Activated naive CD8-positive, alpha-beta T cell treated with anti-CD3 and anti-CD28 coated beads, Interleukin-2, amount 50 U/mL, for 24 hours (primary cell): ENCODE measurements at regions not wholly inside any gene's neighbourhood (a gene's known extent, or its start where the extent isn't known, plus 50 kb on each side); places are given as distances from the start of the nearest gene placed in this dataset.
"Not testable (repeated sequence)": the region's sequence is repeated elsewhere in the genome, so short reads cannot be mapped to it uniquely, and the experiment has no call there.

Source experiments
- ATAC-seq: fragments of 150-1000 bp; cut with Tn5 transposase; one replicate; pipeline ENCODE4 v1.10.0; 2021
- DNase-seq: peaks from one replicate; pipeline ENCODE4 v3.0.0; 2021
- H3K27ac Mint-ChIP-seq: one replicate; pipeline ENCODE4 v1.8.0; 2021; ENCODE audit warnings: mild to moderate bottlenecking, mixed read lengths
- H3K27me3 Mint-ChIP-seq: one replicate; pipeline ENCODE4 v1.8.0; 2021; ENCODE audit warnings: mixed read lengths
- H3K36me3 Mint-ChIP-seq: one replicate; pipeline ENCODE4 v1.8.0; 2021; ENCODE audit warnings: low read depth, mixed read lengths
- H3K4me1 Mint-ChIP-seq: one replicate; pipeline ENCODE4 v1.8.0; 2021; ENCODE audit warnings: mixed read lengths
- H3K4me3 Mint-ChIP-seq: one replicate; pipeline ENCODE4 v1.8.0; 2021; ENCODE audit warnings: mild to moderate bottlenecking, moderate library complexity, mixed read lengths
- H3K9me3 Mint-ChIP-seq: one replicate; pipeline ENCODE4 v1.8.0; 2021; ENCODE audit warnings: mixed read lengths

- H3K36me3 Mint-ChIP-seq, result no peaks in the 10 kb centered on the region
- ATAC-seq (no peak), DNase-seq (no peak)
Observed at GRCh38 chr4:179325181-179325580, 1882.9 kb upstream of the AGA start.

GRCh38 chr4:179328627-179329026 is 1886.4 kb upstream of the AGA start:
- Mint-ChIP-seq H3K36me3 (no peaks in the 10 kb centered on the region), H3K27ac (no peak overlapping the region), H3K9me3 (no peaks in the 10 kb centered on the region), H3K4me3 (no peak overlapping the region), H3K4me1 (no peaks in the 10 kb centered on the region), H3K27me3 (no peaks in the 10 kb centered on the region)
- no peak for ATAC-seq
- no peak for DNase-seq

More at GRCh38 chr4:179325181-179325580, 1882.9 kb upstream of the AGA start:
- peaks cover 6% of the 10 kb centered on the region for H3K9me3 Mint-ChIP-seq
- no peaks in the 10 kb centered on the region for H3K4me1 Mint-ChIP-seq
- no peak overlapping the region for H3K27ac Mint-ChIP-seq
- H3K4me3 Mint-ChIP-seq, result no peak overlapping the region
- H3K27me3 Mint-ChIP-seq, result no peaks in the 10 kb centered on the region

- Mint-ChIP-seq H3K27ac (no peak overlapping the region), H3K36me3 (no peaks in the 10 kb centered on the region), H3K4me3 (no peak overlapping the region), H3K27me3 (no peaks in the 10 kb centered on the region), H3K4me1 (no peaks in the 10 kb centered on the region), H3K9me3 (no peaks in the 10 kb centered on the region)
- DNase-seq (no peak), ATAC-seq (no peak)
Observed at GRCh38 chr4:179331362-179331761, 1889.1 kb upstream of the AGA start.

GRCh38 chr4:179344861-179345260 is 1902.6 kb upstream of the AGA start:
- no peak overlapping the region for H3K4me3 Mint-ChIP-seq
- ATAC-seq, result no peak

GRCh38 chr4:179352221-179352620 is 1910.0 kb upstream of the AGA start:
- ATAC-seq (no peak), DNase-seq (no peak)
- H3K27ac Mint-ChIP-seq, result no peak overlapping the region
- no peaks in the 10 kb centered on the region for H3K4me1 Mint-ChIP-seq
- no peaks in the 10 kb centered on the region for H3K36me3 Mint-ChIP-seq
- H3K9me3 Mint-ChIP-seq, result peaks cover 19% of the 10 kb centered on the region
- no peaks in the 10 kb centered on the region for H3K27me3 Mint-ChIP-seq
- H3K4me3 Mint-ChIP-seq, result no peak overlapping the region

More at GRCh38 chr4:179344861-179345260, 1902.6 kb upstream of the AGA start:
- Mint-ChIP-seq H3K27ac (no peak overlapping the region), H3K4me1 (no peaks in the 10 kb centered on the region), H3K36me3 (no peaks in the 10 kb centered on the region), H3K27me3 (no peaks in the 10 kb centered on the region), H3K9me3 (peaks cover 16% of the 10 kb centered on the region)
- DNase-seq, result no peak

GRCh38 chr4:179353786-179354185 is 1911.5 kb upstream of the AGA start:
- no peak for ATAC-seq
- Mint-ChIP-seq H3K36me3 (no peaks in the 10 kb centered on the region), H3K9me3 (peaks cover 19% of the 10 kb centered on the region), H3K4me3 (no peak overlapping the region), H3K4me1 (no peaks in the 10 kb centered on the region), H3K27ac (no peak overlapping the region), H3K27me3 (no peaks in the 10 kb centered on the region)
- no peak for DNase-seq

GRCh38 chr4:179361978-179362486 is 1919.8 kb upstream of the AGA start:
- Mint-ChIP-seq H3K36me3 (no peaks in the 10 kb centered on the region), H3K9me3 (peaks cover 10% of the 10 kb centered on the region), H3K4me1 (no peaks in the 10 kb centered on the region), H3K27ac (no peak overlapping the region), H3K27me3 (no peaks in the 10 kb centered on the region), H3K4me3 (no peak overlapping the region)
- DNase-seq (no peak), ATAC-seq (no peak)

- H3K27ac Mint-ChIP-seq, DNase-seq: not testable (repeated sequence)
Observed at GRCh38 chr4:179365932-179366331, 1923.7 kb upstream of the AGA start.

GRCh38 chr4:179372242-179372641 is 1930.0 kb upstream of the AGA start:
- H3K36me3 Mint-ChIP-seq, result no peaks in the 10 kb centered on the region
- H3K27me3 Mint-ChIP-seq, result no peaks in the 10 kb centered on the region
- H3K4me3 Mint-ChIP-seq, result no peak overlapping the region
- H3K27ac Mint-ChIP-seq, result no peak overlapping the region
- ATAC-seq, result no peak
- H3K9me3 Mint-ChIP-seq, result peaks cover 7% of the 10 kb centered on the region
- H3K4me1 Mint-ChIP-seq, result no peaks in the 10 kb centered on the region
- DNase-seq, result no peak

More at GRCh38 chr4:179365932-179366331, 1923.7 kb upstream of the AGA start:
- not testable (repeated sequence) for ATAC-seq, H3K4me1 Mint-ChIP-seq, H3K27me3 Mint-ChIP-seq, H3K36me3 Mint-ChIP-seq, H3K4me3 Mint-ChIP-seq, H3K9me3 Mint-ChIP-seq

- H3K27me3 Mint-ChIP-seq, result no peaks in the 10 kb centered on the region
- H3K27ac Mint-ChIP-seq, result no peak overlapping the region
- H3K4me3 Mint-ChIP-seq, result no peak overlapping the region
- no peaks in the 10 kb centered on the region for H3K36me3 Mint-ChIP-seq
- DNase-seq, result no peak
- peaks cover 7% of the 10 kb centered on the region for H3K9me3 Mint-ChIP-seq
- H3K4me1 Mint-ChIP-seq, result no peaks in the 10 kb centered on the region
- no peak for ATAC-seq
Observed at GRCh38 chr4:179372746-179373145, 1930.5 kb upstream of the AGA start.

GRCh38 chr4:179378847-179379246 is 1936.6 kb upstream of the AGA start:
- H3K27me3 Mint-ChIP-seq, ATAC-seq, H3K4me1 Mint-ChIP-seq, H3K27ac Mint-ChIP-seq, H3K36me3 Mint-ChIP-seq, H3K4me3 Mint-ChIP-seq, DNase-seq: not testable (repeated sequence)
- peaks cover 12% of the 10 kb centered on the region for H3K9me3 Mint-ChIP-seq

- H3K9me3 Mint-ChIP-seq, result peaks cover 28% of the 10 kb centered on the region
Observed at GRCh38 chr4:179392787-179393186, 1950.5 kb upstream of the AGA start.

GRCh38 chr4:179398414-179398813 is 1956.2 kb upstream of the AGA start:
- Mint-ChIP-seq H3K4me3 (no peak overlapping the region), H3K27me3 (no peaks in the 10 kb centered on the region), H3K36me3 (no peaks in the 10 kb centered on the region), H3K9me3 (peaks cover 20% of the 10 kb centered on the region), H3K4me1 (no peaks in the 10 kb centered on the region), H3K27ac (no peak overlapping the region)
- DNase-seq (no peak), ATAC-seq (no peak)

More at GRCh38 chr4:179392787-179393186, 1950.5 kb upstream of the AGA start:
- no peak for DNase-seq
- H3K27ac Mint-ChIP-seq, result no peak overlapping the region
- H3K4me1 Mint-ChIP-seq, result no peaks in the 10 kb centered on the region
- H3K4me3 Mint-ChIP-seq, result no peak overlapping the region
- ATAC-seq, result no peak
- no peaks in the 10 kb centered on the region for H3K27me3 Mint-ChIP-seq
- H3K36me3 Mint-ChIP-seq, result no peaks in the 10 kb centered on the region

GRCh38 chr4:179399054-179399782 is 1957.0 kb upstream of the AGA start:
- H3K27ac Mint-ChIP-seq, result no peak overlapping the region
- no peaks in the 10 kb centered on the region for H3K36me3 Mint-ChIP-seq
- ATAC-seq (no peak), DNase-seq (no peak)
- H3K9me3 Mint-ChIP-seq, result peaks cover 28% of the 10 kb centered on the region
- H3K4me3 Mint-ChIP-seq, result no peak overlapping the region
- no peaks in the 10 kb centered on the region for H3K27me3 Mint-ChIP-seq
- no peaks in the 10 kb centered on the region for H3K4me1 Mint-ChIP-seq

- Mint-ChIP-seq H3K9me3 (peaks cover 5% of the 10 kb centered on the region), H3K4me3 (no peak overlapping the region), H3K4me1 (no peaks in the 10 kb centered on the region), H3K27me3 (no peaks in the 10 kb centered on the region), H3K36me3 (no peaks in the 10 kb centered on the region), H3K27ac (no peak overlapping the region)
- DNase-seq (no peak), ATAC-seq (no peak)
Observed at GRCh38 chr4:179415037-179415846, 1973.0 kb upstream of the AGA start.
